GM13977 (cell line): ENCODE measurements at regions not wholly inside any gene's neighbourhood (a gene's known extent, or its start where the extent isn't known, plus 50 kb on each side); places are given as distances from the start of the nearest gene placed in this dataset.

Experiments
- DNase-seq: peaks from one replicate; pipeline ENCODE4 v3.0.0; 2012; ENCODE audit warnings: low spot score
- in situ Hi-C: fragments of 300-500 bp; cut with MboI; formaldehyde crosslinking; loops from one replicate; pipeline ENCODE4 v1.12.0; 2022; ENCODE audit warnings: low sequenced_read_pairs, low pct_unique_long_range_greater_than_20kb, mixed read lengths, inconsistent platforms; ENCODE audit not compliant: unreplicated experiment
- TF ChIP-seq, protein P1 (sequence below): IDR thresholded peaks from 2 replicates; pipeline ENCODE4 v1.5.1; 2012; ENCODE audit warnings: mild to moderate bottlenecking, control low read depth; ENCODE audit not compliant: insufficient read depth; ENCODE audit errors: extremely low read depth, missing control alignments

DNA sequence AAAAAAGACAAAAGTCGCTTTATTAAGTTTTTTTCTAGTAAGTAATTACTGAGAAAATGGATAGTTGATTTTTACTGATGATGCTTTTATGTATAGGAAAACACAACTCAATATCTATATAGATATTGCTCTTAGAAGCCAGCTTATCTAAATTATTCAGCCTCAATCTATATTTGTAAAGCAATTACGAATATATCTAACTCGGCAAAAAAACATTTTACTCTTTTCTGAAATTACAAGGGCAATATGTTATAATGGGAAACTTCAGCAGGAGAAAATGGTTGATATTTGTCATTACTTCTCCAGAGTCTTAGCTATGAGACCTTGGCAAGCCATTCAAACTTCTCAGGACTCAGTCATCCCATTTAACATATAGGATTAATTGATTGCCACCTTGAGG, 228.5 kb downstream of the SLC7A11 start:
- in situ Hi-C loops: no loop called here
- no peak for DNase-seq

DNA sequence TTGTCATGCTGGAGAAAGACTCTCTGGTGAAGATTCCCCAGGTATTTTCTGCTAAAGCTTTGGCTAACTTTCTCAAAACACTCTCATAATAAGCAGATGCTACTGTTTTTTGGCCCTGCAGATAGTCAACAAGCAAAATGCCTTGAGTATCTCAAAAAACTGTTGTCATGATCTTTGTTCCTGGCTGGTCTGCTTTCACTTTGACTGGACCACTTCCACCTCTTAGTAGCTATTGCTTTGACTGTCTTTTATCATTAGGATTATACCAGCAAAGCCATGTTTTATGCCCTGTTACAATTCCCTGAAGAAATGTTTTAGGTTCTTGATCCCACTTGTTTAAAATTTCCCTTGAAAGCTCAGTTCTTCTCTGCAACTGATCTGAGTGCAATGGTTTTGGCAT, 231.5 kb downstream of the SLC7A11 start:
- DNase-seq: no peak
- in situ Hi-C loops: no loop called here
- TF ChIP-seq, protein P1, sequence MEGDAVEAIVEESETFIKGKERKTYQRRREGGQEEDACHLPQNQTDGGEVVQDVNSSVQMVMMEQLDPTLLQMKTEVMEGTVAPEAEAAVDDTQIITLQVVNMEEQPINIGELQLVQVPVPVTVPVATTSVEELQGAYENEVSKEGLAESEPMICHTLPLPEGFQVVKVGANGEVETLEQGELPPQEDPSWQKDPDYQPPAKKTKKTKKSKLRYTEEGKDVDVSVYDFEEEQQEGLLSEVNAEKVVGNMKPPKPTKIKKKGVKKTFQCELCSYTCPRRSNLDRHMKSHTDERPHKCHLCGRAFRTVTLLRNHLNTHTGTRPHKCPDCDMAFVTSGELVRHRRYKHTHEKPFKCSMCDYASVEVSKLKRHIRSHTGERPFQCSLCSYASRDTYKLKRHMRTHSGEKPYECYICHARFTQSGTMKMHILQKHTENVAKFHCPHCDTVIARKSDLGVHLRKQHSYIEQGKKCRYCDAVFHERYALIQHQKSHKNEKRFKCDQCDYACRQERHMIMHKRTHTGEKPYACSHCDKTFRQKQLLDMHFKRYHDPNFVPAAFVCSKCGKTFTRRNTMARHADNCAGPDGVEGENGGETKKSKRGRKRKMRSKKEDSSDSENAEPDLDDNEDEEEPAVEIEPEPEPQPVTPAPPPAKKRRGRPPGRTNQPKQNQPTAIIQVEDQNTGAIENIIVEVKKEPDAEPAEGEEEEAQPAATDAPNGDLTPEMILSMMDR: no peak

More for the DNA sequence above, 228.5 kb downstream of the SLC7A11 start:
- TF ChIP-seq, protein P1: no peak

DNA sequence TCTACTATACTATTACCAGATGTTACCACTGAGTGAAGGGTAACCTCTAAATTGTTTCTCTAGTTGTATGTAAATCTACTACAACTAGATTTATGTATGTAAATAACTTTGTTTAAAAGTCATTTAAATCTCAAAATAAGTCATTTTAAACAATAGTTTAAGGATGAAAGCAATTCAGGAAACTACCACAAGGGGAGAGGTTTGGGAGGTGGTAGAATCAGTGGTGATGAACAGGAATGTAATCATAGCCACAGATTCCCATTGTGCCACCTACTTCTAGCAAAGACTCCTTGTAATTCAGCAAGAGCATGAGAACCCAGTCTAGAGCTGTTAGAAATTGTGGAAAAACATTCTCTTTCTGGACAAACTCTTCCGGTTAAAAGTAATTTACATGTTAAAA, 234.6 kb downstream of the SLC7A11 start:
- in situ Hi-C loops: no loop called here
- DNase-seq: no peak
- TF ChIP-seq, protein P1: no peak

DNA sequence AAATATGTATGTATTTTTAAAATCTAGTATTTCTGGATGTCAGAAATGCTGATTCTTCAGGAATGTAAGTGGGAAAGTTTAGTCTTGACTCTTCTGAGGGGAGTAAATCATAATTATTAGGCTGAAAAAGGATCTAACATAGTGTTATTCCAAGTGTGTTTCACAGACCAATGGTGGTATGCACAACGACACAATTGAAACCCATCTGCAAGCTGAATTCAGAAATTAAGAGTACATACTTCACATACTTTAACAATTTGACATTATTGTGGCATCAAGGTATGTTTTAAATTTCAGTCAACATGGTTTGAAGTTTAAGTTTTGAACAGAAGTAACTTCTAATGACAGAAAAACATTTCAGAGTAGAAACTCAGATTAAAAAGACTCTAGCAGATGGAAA, 236.7 kb downstream of the SLC7A11 start:
- no peak for DNase-seq
- TF ChIP-seq, protein P1: no peak
- in situ Hi-C loops: no loop called here

DNA sequence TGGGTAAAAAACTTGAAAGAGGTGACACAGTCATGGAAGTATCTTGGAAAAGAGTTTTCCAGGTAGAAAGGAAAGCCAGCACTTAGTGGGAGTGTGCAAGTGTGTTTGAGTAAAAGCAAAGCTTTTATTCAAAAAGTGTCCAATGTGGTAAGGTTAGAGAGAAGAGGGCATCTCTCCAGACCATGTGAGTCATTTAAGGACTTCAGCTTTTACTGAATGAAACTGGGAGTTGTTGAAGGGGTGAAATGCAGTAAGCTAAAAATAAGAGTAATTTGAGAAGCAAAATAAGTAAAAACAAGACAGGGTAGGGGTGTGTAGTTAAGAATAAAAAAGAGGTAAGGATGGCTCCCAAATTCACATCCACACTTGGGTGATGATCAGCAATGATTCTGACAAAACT, 238.9 kb downstream of the SLC7A11 start:
- peak; percentile 15 for DNase-seq
- TF ChIP-seq, protein P1: no peak
- in situ Hi-C loops: no loop called here

DNA sequence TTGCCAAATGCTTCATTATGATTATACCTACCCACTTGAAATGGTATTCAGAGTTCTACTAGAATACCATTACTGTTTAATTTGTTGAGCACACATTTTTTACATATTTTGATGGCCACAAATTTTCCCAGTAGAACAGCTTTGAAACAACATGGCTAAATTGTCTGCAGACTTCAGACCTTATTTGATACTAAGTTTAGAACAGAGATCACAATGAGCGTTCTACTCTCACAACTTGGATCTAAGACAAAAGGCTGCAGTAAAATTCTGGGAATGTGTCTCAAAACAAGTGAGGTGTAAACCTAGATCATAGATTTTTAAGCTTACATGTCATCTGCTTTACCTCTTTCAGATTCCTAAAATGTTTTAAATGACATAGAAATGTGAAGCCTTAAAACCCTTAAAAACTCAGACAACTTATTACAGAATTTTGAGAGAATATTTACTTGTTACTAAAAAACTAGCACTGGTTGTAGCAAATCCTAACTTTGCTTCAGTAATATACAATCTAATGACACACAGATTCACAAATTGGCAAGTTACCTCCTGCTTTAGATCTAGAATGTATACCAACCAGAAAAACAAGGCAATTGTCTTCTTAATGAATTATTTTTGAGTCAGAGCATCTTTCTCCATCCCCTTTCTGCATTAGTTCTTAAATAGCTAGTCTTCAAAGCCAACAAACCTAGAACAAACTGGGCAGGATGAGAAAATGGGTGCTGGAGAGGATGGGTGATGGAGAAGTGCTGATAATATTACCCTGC, 243.3 kb downstream of the SLC7A11 start:
- in situ Hi-C loops: no loop called here
- TF ChIP-seq, protein P1: no peak
- no peak for DNase-seq
